B cell (primary cell): ENCODE measurements at regions not wholly inside any gene's neighbourhood (a gene's known extent, or its start where the extent isn't known, plus 50 kb on each side); places are given as distances from the start of the nearest gene placed in this dataset.

Experiments used
- ATAC-seq: fragments of 200-7000 bp; cut with Tn5 transposase; one replicate; pipeline ENCODE4 v1.10.0; 2021; ENCODE audit warnings: low read depth, mild to moderate bottlenecking, moderate number of reproducible peaks, moderate library complexity
- CTCF ChIA-PET: fragments of 350-600 bp; sonication (Branson Sonifier 250); formaldehyde crosslinking; loops from one replicate; lab custom pipeline; 2021; ENCODE audit warnings: antibody characterized with exemption, inconsistent platforms; lab: Charles Lee
- POLR2A ChIA-PET: fragments of 350-600 bp; sonication (Branson Sonifier 250); formaldehyde crosslinking; loops from one replicate; lab custom pipeline; 2021; ENCODE audit warnings: antibody characterized with exemption; lab: Charles Lee
- DNase-seq: peaks from one replicate; pipeline ENCODE4 v3.0.0; 2013
- H2AFZ ChIP-seq: 2 replicates; pipeline ENCODE4 v1.6.1; 2012; ENCODE audit warnings: mild to moderate bottlenecking, low read depth, low read length; ENCODE audit not compliant: insufficient read depth, poor library complexity, severe bottlenecking
- H3K27ac ChIP-seq, 2 donors: 1 replicate in 1 of 2; 2 replicates in 1 of 2; pipeline ENCODE4 v1.5.1; 2012 to 2013; ENCODE audit warnings: low read length in 2 of 2, mild to moderate bottlenecking in 2 of 2, moderate library complexity in 1 of 2
- H3K27me3 ChIP-seq, 4 experiments: fragments of 200-600 bp in 1 of 4; sonication (generic) in 1 of 4; replicated peaks in 1 of 4; 1 replicate in 2 of 4; 2 replicates in 2 of 4; pipeline versions ENCODE4 v1.6.1 to v1.7.0; 2013 to 2016; ENCODE audit warnings: low read length in 3 of 4, mild to moderate bottlenecking in 2 of 4, mixed read lengths in 1 of 4, moderate library complexity in 1 of 4; ENCODE audit not compliant: insufficient read depth in 4 of 4, control insufficient read depth in 3 of 4; ENCODE audit errors: control extremely low read depth in 1 of 4
- H3K36me3 ChIP-seq, 2 experiments: replicated peaks in 1 of 2; 1 replicate in 1 of 2; 2 replicates in 1 of 2; pipeline versions ENCODE4 v1.6.1 to v1.7.1; 2013; ENCODE audit warnings: low read length in 1 of 2; ENCODE audit not compliant: insufficient read depth in 2 of 2, control insufficient read depth in 1 of 2; ENCODE audit errors: control extremely low read depth in 1 of 2, extremely low read depth in 1 of 2
- H3K4me1 ChIP-seq, 2 donors: fragments of 200-600 bp in 1 of 2; sonication (generic) in 1 of 2; 1 replicate in 1 of 2; 2 replicates in 1 of 2; pipeline versions ENCODE4 v1.5.1 to v1.6.1; 2013 to 2017; ENCODE audit warnings: low read length in 2 of 2; ENCODE audit not compliant: control insufficient read depth in 2 of 2, insufficient read depth in 2 of 2
- H3K4me2 ChIP-seq: replicated peaks from 2 replicates; pipeline ENCODE3; 2012; ENCODE audit warnings: mild to moderate bottlenecking, low read depth, low read length; ENCODE audit not compliant: poor library complexity, severe bottlenecking
- H3K4me3 ChIP-seq, 5 experiments: fragments of 200-600 bp in 1 of 5; sonication (generic) in 1 of 5; 1 replicate in 3 of 5; 2 replicates in 2 of 5; pipeline versions ENCODE4 v1.5.1 to v1.7.0; 2011 to 2016; ENCODE audit warnings: low read length in 4 of 5, mild to moderate bottlenecking in 4 of 5, low read depth in 2 of 5, control low read depth in 1 of 5, moderate library complexity in 1 of 5; ENCODE audit not compliant: insufficient read depth in 1 of 5; ENCODE audit errors: control extremely low read depth in 1 of 5, extremely low read depth in 1 of 5
- H3K79me2 ChIP-seq: fragments of 200-600 bp; sonication (generic); one replicate; pipeline ENCODE4 v1.6.0; 2016; ENCODE audit warnings: low read length; ENCODE audit not compliant: control insufficient read depth, insufficient read depth
- H3K9ac ChIP-seq: fragments of 200-600 bp; sonication (generic); 2 replicates; pipeline ENCODE4 v1.6.1; 2017; ENCODE audit warnings: mild to moderate bottlenecking, low read length, moderate library complexity
- H3K9me3 ChIP-seq, 3 donors: one replicate each; pipeline versions ENCODE4 v1.6.1 to v1.7.1; 2013; ENCODE audit warnings: low read length in 2 of 3; ENCODE audit not compliant: control insufficient read depth in 2 of 3, insufficient read depth in 1 of 3; ENCODE audit errors: control extremely low read depth in 1 of 3
- H4K20me1 ChIP-seq: 2 replicates; pipeline ENCODE4 v1.6.0; 2012; ENCODE audit warnings: mild to moderate bottlenecking, low read length; ENCODE audit not compliant: insufficient read depth, control insufficient read depth, poor library complexity, severe bottlenecking
- H3K27ac Mint-ChIP-seq: one replicate; pipeline ENCODE4 v1.8.0; 2021; ENCODE audit warnings: mixed read lengths
- H3K27me3 Mint-ChIP-seq: one replicate; pipeline ENCODE4 v1.8.0; 2021; ENCODE audit warnings: mixed read lengths
- H3K4me1 Mint-ChIP-seq: one replicate; pipeline ENCODE4 v1.8.0; 2021; ENCODE audit warnings: mixed read lengths
- H3K4me3 Mint-ChIP-seq: one replicate; pipeline ENCODE4 v1.8.0; 2021; ENCODE audit warnings: mixed read lengths
- H3K9me3 Mint-ChIP-seq: one replicate; pipeline ENCODE4 v1.8.0; 2022; ENCODE audit warnings: mixed read lengths; ENCODE audit not compliant: insufficient read depth
- CTCF ChIP-seq: fragments of 200-600 bp; IDR thresholded peaks from one replicate; pipeline ENCODE4 v1.8.0; 2022; ENCODE audit warnings: antibody characterized with exemption, mild to moderate bottlenecking
- EZH2 ChIP-seq: IDR thresholded peaks from 2 replicates; pipeline ENCODE4 v1.6.1; 2012; ENCODE audit warnings: borderline replicate concordance, low read depth, mild to moderate bottlenecking, moderate library complexity, low read length; ENCODE audit not compliant: insufficient read depth, poor library complexity, severe bottlenecking
- WGBS: methylation state at CpG from one replicate; pipeline ENCODE4 v1.1.5; 2013; ENCODE audit warnings: missing lambda C conversion rate; ENCODE audit not compliant: insufficient coverage; 5-methylcytosine and 5-hydroxymethylcytosine counted together
- intact Hi-C: fragments of 100-400 bp; cut with micrococcal nuclease; formaldehyde crosslinking; loops from one replicate; pipeline ENCODE4 v1.10.0; 2022

- no peaks in the 10 kb centered on the region for H3K27me3 Mint-ChIP-seq
- intact Hi-C loops: no loop called here
- H3K9ac ChIP-seq: no peak overlapping the region
- no peaks in the 10 kb centered on the region for H3K9me3 Mint-ChIP-seq
- TF ChIP-seq CTCF (no peak), EZH2 (no peak)
- peaks cover 10 to 17% of the 10 kb centered on the region in 2 donors for H3K4me1 ChIP-seq
- no peak overlapping the region for H2AFZ ChIP-seq
- H3K79me2 ChIP-seq: no peaks in the 10 kb centered on the region
- WGBS: 67% methylated on average over 5 of the region's 9 CpGs
- H3K27ac Mint-ChIP-seq: no peak overlapping the region
- ChIA-PET POLR2A (no interaction called here), CTCF (interaction anchor here (2.3 kb wide), 1 partner anchor 17 kb away, joined by 14 read pairs; no protein-coding TSS in a partner anchor)
- H3K27ac ChIP-seq: no peak overlapping the region
- H3K4me3 ChIP-seq: no peak overlapping the region
- no peaks in the 10 kb centered on the region for H4K20me1 ChIP-seq
- no peaks in the 10 kb centered on the region for H3K9me3 ChIP-seq
- ATAC-seq (no peak), DNase-seq (no peak)
- H3K4me3 Mint-ChIP-seq: no peak overlapping the region
- no peak overlapping the region for H3K4me2 ChIP-seq
- H3K27me3 ChIP-seq: no peaks in the 10 kb centered on the region
- H3K36me3 ChIP-seq: no peaks in the 10 kb centered on the region
- H3K4me1 Mint-ChIP-seq: peaks cover 24% of the 10 kb centered on the region
Observed at GRCh38 chr13:39959497-39960144, 304.2 kb downstream of the COG6 start.

- 100% methylated on average over 1 of the region's 3 CpGs for WGBS
- Histone ChIP-seq H3K4me1 (peaks cover 10 to 17% of the 10 kb centered on the region in 2 donors), H3K9ac (no peak overlapping the region), H3K36me3 (no peaks in the 10 kb centered on the region), H3K27ac (no peak overlapping the region), H4K20me1 (no peaks in the 10 kb centered on the region), H3K9me3 (no peaks in the 10 kb centered on the region), H3K4me3 (no peak overlapping the region), H2AFZ (no peak overlapping the region), H3K27me3 (no peaks in the 10 kb centered on the region), H3K79me2 (no peaks in the 10 kb centered on the region), H3K4me2 (no peak overlapping the region)
- Mint-ChIP-seq H3K9me3 (no peaks in the 10 kb centered on the region), H3K27me3 (peaks cover 1% of the 10 kb centered on the region), H3K4me1 (peaks cover 24% of the 10 kb centered on the region), H3K27ac (no peak overlapping the region), H3K4me3 (no peak overlapping the region)
- CTCF ChIA-PET: interaction anchor here (2.3 kb wide), 1 partner anchor 17 kb away, joined by 14 read pairs; no protein-coding TSS in a partner anchor
- TF ChIP-seq EZH2 (no peak), CTCF (no peak)
- ATAC-seq (no peak), DNase-seq (no peak)
- POLR2A ChIA-PET: no interaction called here
- intact Hi-C loops: no loop called here
Observed at GRCh38 chr13:39960191-39960590, 304.7 kb downstream of the COG6 start.
